HG03280 (cell line): ENCODE measurements at regions not wholly inside any gene's neighbourhood (a gene's known extent, or its start where the extent isn't known, plus 50 kb on each side); places are given as distances from the start of the nearest gene placed in this dataset.

Source experiments
- ATAC-seq: cut with Tn5 transposase; IDR thresholded peaks from one replicate; pipeline ENCODE4 v1.9.1; 2021; ENCODE audit warnings: mild to moderate bottlenecking, moderate library complexity; ENCODE audit not compliant: unreplicated experiment

DNA sequence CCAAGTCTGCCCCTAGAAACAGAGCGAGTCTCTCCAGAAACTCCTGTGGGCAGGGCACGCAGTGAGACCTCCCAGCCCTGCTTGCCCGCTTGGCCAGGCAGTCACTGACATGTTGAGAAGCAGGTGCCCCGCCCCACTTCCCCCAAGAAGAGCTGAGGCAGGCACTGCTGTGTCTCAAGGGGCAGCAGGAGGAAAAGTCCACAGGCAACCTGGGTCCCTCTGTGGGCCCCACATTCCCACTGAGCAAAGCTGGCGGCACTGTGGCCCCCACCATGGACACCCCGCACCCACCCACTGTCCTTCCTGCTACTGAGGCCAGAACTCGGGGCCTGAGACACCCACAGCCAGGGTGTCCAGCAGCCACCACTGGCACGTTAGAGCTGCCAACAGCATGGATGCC, 137.3 kb upstream of the NKX1-1 start:
- ATAC-seq = no peak

DNA sequence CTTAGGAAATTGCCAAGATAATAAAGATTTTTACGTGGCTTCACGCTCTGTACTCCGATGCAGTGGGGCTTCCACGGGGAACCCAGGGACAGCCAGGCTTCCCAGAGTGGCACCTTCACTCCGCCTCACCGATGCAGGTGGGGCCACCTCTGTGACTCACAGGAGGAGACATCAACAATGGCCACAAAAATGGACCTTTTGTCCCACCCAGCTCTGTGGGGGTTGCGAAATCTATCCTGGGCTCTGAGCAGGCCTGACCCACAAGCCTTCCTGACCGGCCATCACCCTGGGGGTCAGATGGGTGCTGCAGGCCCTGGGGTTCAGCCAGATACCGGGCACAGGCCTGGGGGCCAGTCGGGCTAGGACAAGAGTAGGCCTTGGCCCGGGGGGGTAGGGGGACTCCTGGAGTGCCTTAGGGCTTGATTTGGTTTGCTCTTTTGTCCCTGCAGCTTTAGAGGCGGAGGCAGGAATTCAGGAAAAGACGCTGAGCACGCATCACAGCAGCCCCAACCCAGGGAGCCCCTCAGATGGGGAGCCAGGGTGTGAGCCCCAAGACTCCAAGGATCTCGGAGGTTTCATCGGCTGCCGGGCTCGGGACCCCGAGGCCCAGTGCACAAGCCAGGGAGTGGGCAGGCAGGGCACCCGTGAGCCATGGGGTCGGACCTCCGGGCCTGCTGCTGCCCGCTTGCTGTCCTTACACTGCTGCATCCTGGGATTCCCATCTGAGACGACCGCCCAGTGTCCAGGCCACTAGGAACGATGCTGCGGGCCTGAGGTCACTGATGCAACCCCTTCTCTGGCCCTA, 136.5 kb upstream of the NKX1-1 start:
- ATAC-seq = no peak

DNA sequence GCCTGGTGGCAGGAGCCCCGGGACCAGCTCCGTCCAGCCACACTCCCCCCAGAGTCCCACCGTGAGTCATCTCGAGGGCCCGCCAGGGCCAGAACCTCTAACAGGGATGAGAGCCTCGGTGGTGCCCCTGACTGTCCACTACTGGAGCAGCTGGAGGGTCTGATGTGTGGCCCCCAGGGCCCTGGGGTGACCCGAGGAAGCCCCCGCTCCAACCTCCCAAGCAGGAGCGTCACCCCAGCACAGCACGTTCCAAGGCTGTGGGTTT, 135.9 kb upstream of the NKX1-1 start:
- ATAC-seq = no peak

DNA sequence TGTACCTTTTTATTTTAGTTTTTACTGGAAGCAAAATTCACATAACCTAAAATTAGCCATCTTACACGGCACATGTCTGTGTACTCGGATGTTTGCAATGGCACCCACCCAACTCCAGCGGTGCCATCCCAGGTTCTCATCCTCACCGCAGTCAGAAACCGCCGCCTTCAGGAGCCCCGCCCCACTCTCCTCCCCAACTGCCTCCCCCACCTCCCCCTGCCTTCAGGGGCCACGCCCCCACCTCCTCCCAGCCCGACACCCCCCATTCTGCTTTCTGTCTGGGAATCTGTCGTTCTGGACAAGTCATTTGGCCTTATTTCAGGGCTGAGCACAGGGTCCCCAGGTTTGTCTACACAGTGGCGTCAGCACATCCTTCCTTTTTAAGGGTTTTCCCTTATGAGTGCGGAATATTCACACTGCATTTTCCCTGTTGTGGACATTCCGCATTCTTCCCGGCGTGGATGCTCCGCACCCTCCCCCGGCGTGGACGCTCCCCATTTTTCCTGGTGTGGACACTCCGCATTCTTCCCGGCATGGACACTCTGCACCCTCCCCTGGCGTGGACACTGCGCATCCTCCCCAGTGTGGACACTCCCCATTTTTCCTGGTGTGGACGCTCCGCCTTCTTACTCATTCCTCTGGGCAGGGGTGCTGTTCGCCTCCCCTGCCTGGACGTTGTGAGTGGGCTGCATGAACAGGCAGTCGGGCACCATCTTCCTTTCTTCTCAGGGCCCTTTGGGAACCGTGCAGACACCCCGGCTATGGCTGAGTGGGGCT, 135.4 kb upstream of the NKX1-1 start:
- no peak for ATAC-seq

DNA sequence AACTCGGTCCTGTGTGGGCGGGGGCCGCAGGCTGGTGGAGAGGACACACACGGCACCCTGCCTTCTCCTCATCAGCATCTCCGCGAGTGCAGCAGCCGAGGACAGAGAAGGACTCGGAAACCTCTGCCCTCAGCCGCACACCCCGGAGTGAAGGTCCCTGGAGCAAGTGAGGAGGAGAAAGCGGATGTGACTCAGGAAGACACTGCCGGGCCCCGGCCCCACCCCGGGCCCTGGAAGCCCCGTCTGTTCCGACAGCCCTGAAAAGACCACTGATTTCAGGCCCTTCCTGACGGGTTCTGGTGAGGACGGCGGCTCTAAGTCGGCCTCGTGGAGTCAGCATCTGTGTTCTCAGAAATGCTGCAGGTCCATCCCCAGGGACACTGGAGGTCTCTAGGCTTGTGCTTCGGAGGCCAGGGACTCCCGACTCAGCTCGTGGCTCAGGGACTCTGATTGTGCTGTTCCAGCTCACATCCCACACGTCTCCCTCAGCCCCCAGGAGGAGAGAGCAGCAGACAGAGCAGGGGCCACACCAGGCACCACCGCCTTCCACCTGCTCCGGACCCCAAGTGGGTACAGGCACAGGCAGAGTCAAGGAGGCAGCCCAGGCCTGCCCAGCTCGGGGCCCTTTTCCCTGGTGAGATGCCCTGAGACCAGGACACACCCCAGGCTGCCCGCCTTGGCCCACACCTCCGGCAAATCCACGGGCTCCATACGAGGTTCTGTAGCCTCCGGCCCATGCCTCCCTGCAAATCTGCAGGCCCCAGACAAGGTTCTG, 134.5 kb upstream of the NKX1-1 start:
- ATAC-seq = no peak

DNA sequence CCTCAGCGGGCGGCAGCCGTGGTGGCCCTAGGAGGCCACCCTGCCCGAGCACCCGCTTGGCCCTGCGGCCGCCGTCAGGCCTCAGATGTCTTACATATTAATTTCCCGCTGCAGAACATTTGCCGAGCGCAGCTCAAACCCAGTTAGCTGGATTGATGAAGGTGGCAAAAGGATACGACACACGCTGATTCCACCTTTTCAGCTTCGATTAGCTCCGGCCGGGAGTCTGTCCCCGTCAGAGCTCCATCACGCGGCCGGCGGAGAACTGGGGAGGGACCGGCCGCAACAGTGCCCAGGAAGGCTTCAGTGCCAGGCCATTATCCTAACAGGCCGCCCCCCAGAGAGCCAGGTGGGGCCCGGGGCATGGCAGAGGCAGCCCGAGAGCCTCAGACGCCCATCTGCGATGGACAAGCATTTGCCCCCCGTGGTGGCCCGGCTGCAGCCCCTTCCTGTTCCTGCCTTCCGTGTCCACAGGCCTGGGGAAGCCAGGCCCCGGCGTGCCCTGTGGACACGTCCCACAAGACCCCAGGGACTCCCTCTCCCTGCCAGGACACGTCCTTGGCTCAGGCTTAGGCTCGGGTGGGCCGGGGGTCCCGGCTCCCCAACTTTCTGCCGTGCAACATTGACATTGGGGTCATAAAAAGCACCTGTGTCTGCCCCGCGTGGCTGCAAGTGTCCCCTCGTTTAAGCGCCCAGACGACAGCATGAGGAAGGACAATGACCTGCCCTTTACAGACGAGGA, 133.8 kb upstream of the NKX1-1 start:
- ATAC-seq = no peak

DNA sequence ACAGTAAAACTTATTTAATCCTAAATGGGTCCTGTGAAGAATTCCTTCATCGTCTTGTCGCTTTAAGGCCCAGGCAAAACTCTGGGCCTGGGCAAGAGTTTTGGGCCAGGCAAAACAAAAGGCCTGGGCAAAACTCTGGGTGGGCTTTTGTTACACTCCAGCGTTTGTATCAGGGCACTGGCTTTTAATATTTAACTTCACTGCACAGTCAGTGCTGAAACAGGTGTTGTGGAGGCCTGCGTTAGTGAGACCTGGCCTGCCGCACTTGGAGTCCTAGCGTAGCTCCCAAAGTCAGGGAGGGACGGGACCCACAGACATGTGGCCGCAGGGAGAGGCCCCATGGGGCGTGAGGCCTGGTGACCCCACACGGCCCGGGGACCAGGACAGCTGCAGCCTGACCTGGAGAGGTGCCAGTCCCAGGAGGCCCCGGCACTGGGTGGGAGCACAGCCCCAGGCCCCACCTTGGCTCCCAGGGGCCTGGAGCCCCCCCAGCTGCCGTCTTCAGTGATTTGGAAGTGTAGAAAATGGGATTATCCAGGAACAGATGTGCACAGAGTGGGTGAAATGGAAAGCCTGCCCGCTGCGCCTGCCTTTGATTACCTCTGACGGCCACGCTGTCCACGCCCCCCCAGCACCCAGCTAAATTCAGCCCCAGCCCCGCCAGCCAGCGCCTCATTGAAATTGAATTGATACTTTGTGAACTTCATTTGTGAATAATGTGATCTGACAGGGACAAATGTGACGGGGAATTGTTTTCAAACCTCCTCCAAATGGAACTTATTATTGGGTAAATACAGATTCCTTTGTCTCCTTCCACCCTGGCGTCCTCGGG, 132.9 kb upstream of the NKX1-1 start:
- no peak for ATAC-seq

DNA sequence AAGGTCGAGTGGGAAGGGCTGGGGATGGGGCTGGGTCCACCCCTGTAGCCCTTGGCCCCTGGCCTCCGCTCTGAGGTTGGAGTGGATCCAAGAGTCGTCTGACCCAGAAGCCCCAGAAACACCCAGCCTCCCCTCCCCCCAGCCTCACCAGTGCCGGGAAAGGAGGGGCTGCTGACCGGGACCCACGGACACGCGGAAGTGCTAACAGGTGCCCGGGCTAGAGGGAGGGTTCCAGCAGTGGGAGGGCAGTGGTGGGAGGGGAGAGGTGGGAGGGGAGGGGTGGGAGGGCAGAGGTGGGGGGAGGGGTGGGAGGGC, 131.8 kb upstream of the NKX1-1 start:
- ATAC-seq = no peak

DNA sequence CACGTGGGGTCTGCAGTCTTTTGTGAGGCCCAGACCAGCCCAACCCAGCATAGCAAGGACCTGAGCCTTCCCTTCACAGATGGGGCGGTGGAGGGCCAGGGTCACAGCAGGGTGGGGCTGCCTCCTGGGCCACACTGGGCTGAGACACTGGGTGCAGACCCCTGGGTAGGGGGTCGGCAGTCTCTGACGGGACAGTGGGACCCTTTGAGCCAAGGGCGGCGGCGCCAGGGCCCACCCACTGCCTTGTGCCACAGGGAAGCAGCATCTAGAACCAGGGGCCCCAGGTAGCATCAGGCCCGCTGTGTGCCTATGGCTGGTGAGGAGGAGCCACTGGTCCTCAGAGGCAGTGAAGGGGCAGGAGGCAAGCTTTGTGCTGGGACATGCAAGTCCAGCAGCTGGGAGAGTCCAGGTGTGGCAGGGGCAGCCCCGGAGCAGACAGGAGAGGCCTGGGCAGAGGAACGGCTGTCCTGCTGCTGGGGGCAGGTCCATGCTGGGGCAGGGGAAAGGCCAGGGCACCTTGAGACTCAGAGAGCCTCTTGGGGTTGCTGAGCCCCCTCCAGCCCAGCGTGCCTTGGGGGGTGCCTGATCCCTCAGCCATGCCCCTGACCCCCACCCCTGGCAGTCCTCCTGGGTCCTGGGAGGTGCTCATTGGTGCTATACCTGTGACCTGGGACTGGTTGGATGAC, 131.3 kb upstream of the NKX1-1 start:
- ATAC-seq = no peak

DNA sequence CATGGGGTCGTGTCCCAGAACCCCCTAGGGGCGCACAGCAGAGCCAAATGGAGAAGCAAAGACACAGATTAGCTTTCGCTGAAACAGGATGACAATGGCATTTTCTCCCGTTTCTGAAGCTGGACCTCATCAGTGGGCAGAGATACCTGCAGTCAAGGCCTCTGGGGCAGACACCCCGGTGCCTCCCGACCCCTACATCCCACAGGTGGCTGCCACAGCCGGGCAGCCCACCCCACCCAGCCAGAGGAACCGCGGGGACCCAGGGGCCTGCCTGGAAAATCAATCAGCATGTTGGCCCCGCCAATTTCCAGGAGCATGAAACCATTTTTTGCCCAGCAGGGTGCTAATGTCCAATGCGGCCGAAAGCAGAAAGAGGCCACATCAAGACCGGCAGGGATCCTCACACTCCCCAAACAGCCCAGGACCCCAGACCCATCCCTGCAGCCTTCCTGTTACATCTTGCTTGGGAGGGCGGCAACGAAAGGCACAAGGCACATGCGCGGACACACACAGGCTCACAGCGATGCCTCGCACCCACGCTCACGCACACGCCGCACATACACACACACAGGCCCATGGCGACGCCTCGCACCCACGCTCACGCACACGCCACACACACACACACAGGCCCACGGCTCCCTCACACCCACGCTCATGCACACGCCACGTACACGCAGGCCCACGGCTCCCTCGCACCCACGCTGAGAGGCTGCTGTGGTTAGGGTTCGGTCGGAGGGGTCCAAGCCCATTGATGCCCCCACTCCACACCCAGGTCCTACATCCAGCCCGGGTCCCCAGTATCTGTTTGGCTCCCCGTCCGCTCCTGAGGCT, 130.6 kb upstream of the NKX1-1 start:
- no peak for ATAC-seq

DNA sequence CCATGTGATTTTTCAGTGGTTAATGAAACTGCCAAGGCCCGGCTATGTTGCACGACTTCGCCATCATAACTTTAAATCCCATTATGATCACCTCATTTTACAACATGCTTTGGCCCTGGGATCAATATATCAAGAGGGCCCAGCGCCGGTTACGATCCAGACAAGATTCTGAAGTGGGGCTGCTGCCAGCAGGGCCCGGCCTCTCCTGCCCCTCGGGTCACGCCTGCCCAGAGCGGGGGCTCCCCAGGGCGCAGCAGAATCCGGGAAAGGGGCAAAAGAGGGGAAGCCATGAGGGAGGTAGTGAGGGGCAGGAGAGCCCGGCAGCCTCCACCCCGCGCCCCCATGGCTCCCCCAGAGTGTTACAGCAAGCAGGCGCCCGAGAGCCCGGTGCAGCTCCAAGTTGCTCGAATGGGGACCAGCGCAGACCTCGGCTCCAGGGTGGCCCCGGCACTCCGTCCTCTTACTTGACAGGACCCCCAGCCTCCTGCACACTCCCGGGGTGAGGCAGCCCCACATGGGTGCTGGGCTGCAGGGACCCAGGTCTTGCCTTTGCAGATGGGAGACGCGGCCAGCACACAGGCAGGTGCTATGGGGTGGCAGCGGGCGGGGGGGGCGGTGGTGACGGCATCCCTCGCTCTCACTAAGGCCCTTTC, 129.8 kb upstream of the NKX1-1 start:
- no peak for ATAC-seq

DNA sequence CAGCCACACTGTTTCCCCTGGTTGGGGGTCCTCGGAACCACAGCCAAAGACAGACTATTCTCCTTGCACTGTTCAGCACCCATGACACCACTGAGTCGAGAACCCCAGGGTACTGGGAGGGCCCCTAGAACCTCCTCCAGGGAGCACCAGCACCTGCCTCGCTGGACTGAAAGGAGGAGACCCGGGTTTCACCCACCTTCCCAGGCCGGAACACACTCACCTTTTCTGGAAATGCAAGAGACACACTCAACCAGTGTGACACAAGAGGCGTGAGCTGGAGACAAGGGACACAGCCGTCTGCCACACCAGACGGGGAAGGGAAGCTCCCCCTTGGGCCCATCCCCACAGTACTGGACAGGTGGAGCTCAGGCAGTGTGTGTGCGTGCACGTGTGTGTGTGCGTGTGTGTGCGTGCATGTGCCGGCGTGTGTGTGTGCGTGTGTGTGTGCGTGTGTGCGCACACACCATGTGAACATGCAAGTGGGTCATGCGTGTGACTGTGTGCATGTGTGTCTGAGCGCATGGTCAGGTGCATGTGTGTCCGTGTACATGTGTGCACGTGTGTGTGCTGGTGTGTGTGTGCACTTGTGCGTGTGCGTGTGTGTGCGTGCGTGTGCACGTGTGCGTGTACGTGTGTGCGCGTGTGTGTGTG, 128.8 kb upstream of the NKX1-1 start:
- no peak for ATAC-seq

DNA sequence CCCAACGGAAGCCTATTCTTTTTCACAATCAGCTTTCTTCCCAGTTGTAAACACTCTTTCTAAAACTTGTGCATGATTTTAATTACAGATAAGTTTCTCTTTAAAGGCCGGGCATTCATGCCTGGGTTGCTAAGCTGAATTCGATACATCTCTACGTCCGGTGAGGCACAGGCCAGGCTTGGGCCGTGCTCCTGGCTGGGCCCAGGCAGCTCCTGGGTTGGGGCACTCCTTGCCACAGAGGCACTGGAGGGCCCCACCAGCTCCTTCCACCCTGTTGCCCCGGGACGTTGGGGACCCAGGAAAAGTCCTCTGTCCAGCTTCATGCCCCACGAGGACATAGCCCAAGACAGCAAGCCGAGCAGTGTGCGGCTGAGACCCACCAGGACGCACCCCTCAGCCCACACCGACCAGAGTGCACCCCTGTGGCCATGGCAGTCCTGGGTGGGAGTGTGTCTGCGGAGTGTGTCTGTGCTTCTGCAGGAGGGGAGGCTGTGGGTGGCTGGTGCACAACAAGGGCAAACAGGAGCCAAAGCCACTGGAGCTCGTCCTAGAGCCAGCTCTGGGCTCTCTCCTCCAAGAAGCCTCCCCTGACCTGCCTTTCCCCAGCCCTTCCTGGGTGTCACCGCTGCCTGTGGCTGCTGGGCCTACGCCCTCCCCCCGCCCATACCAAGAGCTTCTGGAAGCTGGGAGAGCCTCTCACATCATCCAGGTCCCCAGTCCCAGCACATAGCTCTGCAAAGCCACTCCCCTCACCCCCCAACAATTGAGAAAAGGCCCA, 128.0 kb upstream of the NKX1-1 start:
- ATAC-seq = no peak

DNA sequence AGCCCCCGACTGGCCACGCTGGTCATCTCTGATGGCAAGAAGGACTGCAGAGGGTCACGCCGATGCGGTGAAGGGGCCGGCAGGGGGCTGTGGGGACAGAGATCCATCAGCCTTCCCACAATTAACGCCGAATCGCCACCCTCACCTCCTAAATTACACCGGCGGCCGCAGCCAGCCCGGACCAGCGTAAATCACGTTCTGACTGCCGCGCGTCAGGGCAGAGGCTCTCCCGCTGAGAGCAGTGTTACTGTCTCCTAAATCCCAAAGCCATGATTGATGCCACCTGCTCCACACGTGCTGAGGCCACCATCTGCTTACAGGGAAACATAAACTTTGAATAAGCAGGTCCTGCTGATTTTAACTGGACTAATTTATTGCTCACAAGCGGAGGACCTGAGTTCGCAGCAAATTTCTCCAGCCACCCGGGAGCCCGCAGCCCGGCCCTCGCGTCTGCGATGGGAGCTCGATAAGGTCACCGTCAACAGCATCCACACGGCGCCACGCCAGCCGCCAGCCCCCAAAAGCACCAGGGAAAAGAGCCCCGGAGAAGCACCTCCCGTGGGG, 127.3 kb upstream of the NKX1-1 start:
- no peak for ATAC-seq

DNA sequence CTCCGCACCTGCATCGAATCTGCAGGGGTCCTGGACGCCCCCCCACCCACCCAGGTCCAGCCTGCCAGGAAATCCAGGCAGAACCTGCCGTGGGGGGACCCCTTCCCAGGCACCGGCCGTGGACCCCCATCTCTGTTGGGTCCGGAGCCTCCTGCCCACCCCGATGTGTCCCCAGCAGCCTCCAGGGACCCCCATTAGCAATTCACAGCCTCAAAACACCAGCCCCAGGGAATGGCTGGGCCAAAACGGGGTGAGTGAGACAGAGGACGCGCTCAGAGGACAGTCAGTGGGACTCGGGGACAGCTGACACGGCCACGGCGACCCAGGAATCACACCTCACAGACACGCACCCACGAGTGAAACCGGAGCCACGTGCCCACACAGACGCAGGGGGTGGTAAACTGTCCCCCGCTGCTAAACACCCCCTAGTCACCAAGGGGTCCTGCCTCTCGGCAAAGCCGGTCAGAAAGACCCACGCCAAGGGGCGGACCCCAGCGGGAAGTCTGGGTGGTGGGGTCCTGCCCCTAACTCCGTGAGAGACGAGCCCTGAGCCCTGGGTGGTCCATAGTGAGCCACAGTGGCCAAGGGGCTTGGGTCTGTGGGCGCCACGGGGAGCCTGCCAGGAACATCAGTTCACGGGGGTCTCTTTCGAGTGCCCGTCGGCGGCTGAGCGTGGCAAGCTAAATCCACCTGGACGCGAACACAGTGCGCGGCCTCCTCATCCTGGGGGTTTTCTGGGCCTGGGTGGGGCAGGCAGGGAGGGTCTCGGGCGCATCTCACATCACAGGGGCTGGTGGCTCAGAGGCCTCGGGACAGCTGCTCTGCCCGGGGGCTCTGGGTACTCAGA, 126.5 kb upstream of the NKX1-1 start:
- ATAC-seq = no peak
